Heart right ventricle (tissue), 16 donors: ENCODE measurements at regions not wholly inside any gene's neighbourhood (a gene's known extent, or its start where the extent isn't known, plus 50 kb on each side); places are given as distances from the start of the nearest gene placed in this dataset.
"Not testable (repeated sequence)": the region's sequence is repeated elsewhere in the genome, so short reads cannot be mapped to it uniquely, and the experiment has no call there.

Experiments
- ATAC-seq, 8 donors: fragments of 200-7000 bp; cut with Tn5 transposase; one replicate each; pipeline ENCODE4 v1.9.1; 2020; ENCODE audit warnings: mild to moderate bottlenecking in 8 of 8, moderate library complexity in 8 of 8, moderate number of reproducible peaks in 1 of 8
- DNase-seq, 2 donors: peaks; one replicate each; pipeline ENCODE4 v3.0.0-alpha.2; 2020
- H3K27ac ChIP-seq, 10 donors: fragments of 200-600 bp; sonication (generic) in 2 of 10; one replicate each; pipeline versions ENCODE4 v1.5.0 to v1.8.0; 2020 to 2022; ENCODE audit warnings: mild to moderate bottlenecking in 3 of 10
- H3K27me3 ChIP-seq, 7 donors: fragments of 200-600 bp; one replicate each; pipeline ENCODE4 v1.8.0; 2021 to 2022; ENCODE audit warnings: mild to moderate bottlenecking in 2 of 7
- H3K36me3 ChIP-seq, 9 donors: fragments of 200-600 bp; sonication (generic) in 1 of 9; one replicate each; pipeline versions ENCODE4 v1.5.0 to v1.8.0; 2020 to 2022; ENCODE audit warnings: mild to moderate bottlenecking in 2 of 9
- H3K4me1 ChIP-seq, 9 donors: fragments of 200-600 bp; sonication (generic) in 1 of 9; one replicate each; pipeline versions ENCODE4 v1.5.0 to v1.8.0; 2020 to 2022; ENCODE audit warnings: mild to moderate bottlenecking in 4 of 9
- H3K4me3 ChIP-seq, 10 donors: fragments of 200-600 bp; sonication (generic) in 2 of 10; one replicate each; pipeline versions ENCODE4 v1.5.0 to v1.8.0; 2020 to 2022; ENCODE audit warnings: mild to moderate bottlenecking in 7 of 10, moderate library complexity in 2 of 10
- H3K9me3 ChIP-seq, 11 donors: fragments of 200-600 bp in 10 of 11; sonication (generic) in 2 of 11; one replicate each; pipeline versions ENCODE4 v1.5.0 to v1.8.0; 2013 to 2022; ENCODE audit warnings: mild to moderate bottlenecking in 2 of 11, control low read depth in 1 of 11, moderate library complexity in 1 of 11
- WGBS, 2 donors: extraction: QIAGEN DNeasy Blood & Tissue Kit; methylation state at CpG; one replicate each; pipeline ENCODE4 v1.1.7; 2013; ENCODE audit warnings: inconsistent platforms in 1 of 2; 5-methylcytosine and 5-hydroxymethylcytosine counted together
- intact Hi-C, 10 donors: fragments of 100-400 bp; cut with DNase I; formaldehyde crosslinking; loops; one replicate each; pipeline versions ENCODE4 v1.11.1 to v1.14.2; 2022
- TF ChIP-seq, protein P1 (sequence below), 9 donors: fragments of 200-600 bp; sonication (generic) in 2 of 9; IDR thresholded peaks; one replicate each; pipeline versions ENCODE4 v1.5.0 to v1.8.0; 2021 to 2022; ENCODE audit warnings: antibody characterized with exemption in 9 of 9, mild to moderate bottlenecking in 5 of 9, moderate library complexity in 1 of 9
- donor health status: Arrhythmogenic right ventricular cardiomyopathy.
- donor health status: ischemic (EF 13 %, LVEDD 7.1; RV severe dilation, severe dysfunction).
- donor health status: healthy with polysubstance abuse.
- donor health status: DM: no; HTN: yes; CAD: no.
- donor health status: DM: no; HTN: no; CAD: no.
- donor health status: ischemic (EF 25% LVEDD 6.9; RV normal size, moderate dysfunction).
- donor health status: ischemic (EF 25% LVEDD 5.7; RV mildly dilated, moderate dysfunction).
- donor health status: healthy.
- donor health status: DM: yes; HTN: yes; CAD: no.
- donor health status: Ischemic cardiomyopathy.
- donor health status: ischemic (EF 35%, LVEDD 5.7; RV mildly dilated, moderate dysfunction).
- donor health status: nonischemic (EF 11% LVEDD 7.7; RV severe dilation, severe dysfunction).
- donor health status: DM: yes; HTN: yes; CAD: no.
- donor health status: PGD.
- donor health status: ischemic (EF 29% LVEDD 5.4; RV normal size, mild dysfunction).
- donor health status: nonischemic (EF 23%, LVEDD 6.1; RV moderate dilation, normal function).

DNA sequence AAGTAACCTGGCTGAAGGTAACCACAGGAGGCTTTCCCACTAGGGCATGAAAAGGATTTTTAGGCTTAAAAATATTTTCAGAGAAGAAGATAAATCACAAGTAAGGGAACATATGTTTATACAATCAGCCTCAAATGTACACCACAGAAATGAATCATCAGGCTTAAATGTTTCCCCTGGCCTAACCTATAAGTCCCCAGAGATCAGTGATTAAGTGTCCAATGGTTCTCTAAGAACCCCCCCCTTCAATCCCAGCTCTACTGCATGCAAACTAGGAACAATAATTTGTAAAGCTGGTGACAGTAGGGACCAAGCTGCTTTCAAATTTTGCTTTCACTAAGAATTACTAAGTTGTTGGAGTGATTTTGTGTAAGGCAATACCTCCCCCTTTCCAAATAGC, 431.6 kb upstream of the LMCD1 start:
- Histone ChIP-seq H3K27me3 (no peaks in the 10 kb centered on the region), H3K4me1 (no peaks in the 10 kb centered on the region), H3K4me3 (no peak overlapping the region), H3K36me3 (no peaks in the 10 kb centered on the region), H3K27ac (no peak overlapping the region), H3K9me3 (peaks cover 0 to 16% (median 0%) of the 10 kb centered on the region in 11 donors)
- intact Hi-C loops: no loop called here
- ATAC-seq (no peak), DNase-seq (no peak)
- TF ChIP-seq, protein P1, sequence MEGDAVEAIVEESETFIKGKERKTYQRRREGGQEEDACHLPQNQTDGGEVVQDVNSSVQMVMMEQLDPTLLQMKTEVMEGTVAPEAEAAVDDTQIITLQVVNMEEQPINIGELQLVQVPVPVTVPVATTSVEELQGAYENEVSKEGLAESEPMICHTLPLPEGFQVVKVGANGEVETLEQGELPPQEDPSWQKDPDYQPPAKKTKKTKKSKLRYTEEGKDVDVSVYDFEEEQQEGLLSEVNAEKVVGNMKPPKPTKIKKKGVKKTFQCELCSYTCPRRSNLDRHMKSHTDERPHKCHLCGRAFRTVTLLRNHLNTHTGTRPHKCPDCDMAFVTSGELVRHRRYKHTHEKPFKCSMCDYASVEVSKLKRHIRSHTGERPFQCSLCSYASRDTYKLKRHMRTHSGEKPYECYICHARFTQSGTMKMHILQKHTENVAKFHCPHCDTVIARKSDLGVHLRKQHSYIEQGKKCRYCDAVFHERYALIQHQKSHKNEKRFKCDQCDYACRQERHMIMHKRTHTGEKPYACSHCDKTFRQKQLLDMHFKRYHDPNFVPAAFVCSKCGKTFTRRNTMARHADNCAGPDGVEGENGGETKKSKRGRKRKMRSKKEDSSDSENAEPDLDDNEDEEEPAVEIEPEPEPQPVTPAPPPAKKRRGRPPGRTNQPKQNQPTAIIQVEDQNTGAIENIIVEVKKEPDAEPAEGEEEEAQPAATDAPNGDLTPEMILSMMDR (IDR thresholded peaks at IDR 0.05): no peak

DNA sequence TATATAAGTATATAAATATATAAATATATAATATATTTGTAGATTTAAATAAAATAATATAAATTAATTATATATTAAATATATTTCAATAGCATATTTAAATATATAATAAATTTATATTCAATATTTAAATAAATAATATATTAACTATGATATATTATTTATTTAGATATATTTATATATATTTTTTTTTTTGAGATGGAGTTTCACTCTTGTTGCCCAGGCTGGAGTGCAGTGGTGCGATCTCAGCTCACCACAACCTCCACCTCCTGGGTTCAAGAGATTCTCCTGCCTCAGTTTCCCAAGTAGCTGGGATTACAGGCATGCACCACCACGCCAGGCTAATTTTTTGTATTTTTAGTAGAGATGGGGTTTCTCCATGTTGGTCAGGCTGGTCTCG, 426.9 kb upstream of the LMCD1 start:
- ATAC-seq, H3K9me3 ChIP-seq, H3K4me3 ChIP-seq, H3K4me1 ChIP-seq, H3K27ac ChIP-seq, H3K27me3 ChIP-seq, DNase-seq, intact Hi-C loops, H3K36me3 ChIP-seq: not testable (repeated sequence)
- 95 to 97% methylated on average over 3 of the region's 3 CpGs for WGBS, 2 donors

DNA sequence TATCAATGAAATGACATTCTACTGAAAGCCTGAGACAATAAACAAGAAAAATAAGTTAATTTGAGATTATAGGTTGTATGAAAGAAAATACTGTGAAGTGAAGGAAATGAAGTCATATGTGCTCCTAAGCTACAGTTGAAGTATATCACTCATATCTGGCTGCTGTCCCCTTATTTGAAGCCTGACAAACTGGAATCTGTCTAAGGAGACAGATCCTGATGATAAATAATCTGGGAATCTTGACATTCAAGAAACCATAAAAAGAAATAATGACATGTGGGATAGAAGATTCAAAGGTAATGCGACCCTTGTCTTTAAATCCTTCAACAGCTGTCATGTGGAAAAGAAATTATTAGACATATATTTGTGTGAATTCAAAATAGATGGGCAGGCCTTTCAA, 424.5 kb upstream of the LMCD1 start:
- Histone ChIP-seq H3K4me1 (no peaks in the 10 kb centered on the region), H3K27ac (no peak overlapping the region), H3K27me3 (no peaks in the 10 kb centered on the region), H3K9me3 (no peaks in the 10 kb centered on the region), H3K4me3 (no peak overlapping the region), H3K36me3 (no peaks in the 10 kb centered on the region)
- 74 to 78% methylated on average over 1 of the region's 1 CpG for WGBS, 2 donors
- TF ChIP-seq, protein P1 (IDR thresholded peaks at IDR 0.05): no peak
- intact Hi-C loops: no loop called here
- no peak for ATAC-seq
- no peak for DNase-seq

DNA sequence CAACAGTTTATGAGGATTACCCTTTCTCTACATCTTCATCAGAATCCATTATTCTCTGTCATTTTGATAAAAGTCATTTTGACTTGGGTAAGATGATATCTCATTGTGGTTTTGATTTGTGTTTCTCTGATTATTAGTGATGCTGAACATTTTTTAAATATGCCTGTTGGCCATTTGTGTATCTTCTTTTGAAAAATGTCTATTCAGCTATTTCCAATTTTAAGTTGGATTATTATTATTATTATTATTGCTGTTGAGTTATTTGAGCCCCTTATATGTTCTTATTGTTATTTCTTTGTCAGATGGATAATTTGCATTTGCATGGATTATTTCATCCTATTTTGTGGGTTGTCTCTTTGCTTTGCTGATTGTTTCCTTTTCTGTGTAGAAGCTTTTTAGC, 421.2 kb upstream of the LMCD1 start:
- Histone ChIP-seq H3K27me3 (no peaks in the 10 kb centered on the region), H3K27ac (no peak overlapping the region), H3K4me1 (no peaks in the 10 kb centered on the region), H3K4me3 (no peak overlapping the region), H3K9me3 (no peaks in the 10 kb centered on the region), H3K36me3 (no peaks in the 10 kb centered on the region)
- ATAC-seq: no peak
- no peak for DNase-seq
- TF ChIP-seq, protein P1 (IDR thresholded peaks at IDR 0.05): no peak
- intact Hi-C loops: no loop called here

DNA sequence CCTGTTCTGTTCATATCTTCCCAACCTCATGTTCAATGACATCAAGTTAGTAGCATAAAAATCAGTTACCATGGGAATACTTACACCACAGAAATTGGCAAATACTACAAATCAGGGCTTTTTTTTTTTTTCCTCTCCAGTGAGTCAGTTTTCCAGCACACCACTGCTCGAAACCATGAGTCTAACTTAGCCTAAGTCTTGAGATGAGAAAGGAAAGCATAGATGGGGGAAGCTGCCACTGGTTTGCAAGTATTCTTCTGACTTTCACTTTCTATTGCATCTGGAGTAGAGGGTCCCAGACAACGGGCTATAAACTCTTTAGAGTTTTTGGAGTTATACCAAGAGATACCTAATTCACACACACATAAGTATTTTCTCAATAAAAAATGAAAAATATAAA, 416.1 kb upstream of the LMCD1 start:
- Histone ChIP-seq H3K27ac (no peak overlapping the region), H3K27me3 (no peaks in the 10 kb centered on the region), H3K36me3 (no peaks in the 10 kb centered on the region), H3K9me3 (peaks cover 0 to 4% (median 0%) of the 10 kb centered on the region in 11 donors), H3K4me3 (no peak overlapping the region), H3K4me1 (no peaks in the 10 kb centered on the region)
- no peak for ATAC-seq
- intact Hi-C loops: no loop called here
- TF ChIP-seq, protein P1 (IDR thresholded peaks at IDR 0.05): no peak
- no peak for DNase-seq
- WGBS, 2 donors: 83 to 84% methylated on average over 2 of the region's 2 CpGs
